Activated T-helper 17 cell treated with anti-CD3 and anti-CD28 coated beads, Interleukin-2, amount 50 U/mL, for 72 hours (primary cell): ENCODE measurements at regions not wholly inside any gene's neighbourhood (a gene's known extent, or its start where the extent isn't known, plus 50 kb on each side); places are given as distances from the start of the nearest gene placed in this dataset.
"Not testable (repeated sequence)": the region's sequence is repeated elsewhere in the genome, so short reads cannot be mapped to it uniquely, and the experiment has no call there.

ENCODE experiments used
- ATAC-seq: fragments of 150-1000 bp; cut with Tn5 transposase; replicated peaks from 2 replicates; pipeline ENCODE4 v1.10.0; 2021; ENCODE audit warnings: mild to moderate bottlenecking, moderate library complexity
- H3K27ac Mint-ChIP-seq: one replicate; pipeline ENCODE4 v1.8.0; 2022; ENCODE audit warnings: mixed read lengths
- H3K27me3 Mint-ChIP-seq: one replicate; pipeline ENCODE4 v1.8.0; 2022; ENCODE audit warnings: mixed read lengths
- H3K36me3 Mint-ChIP-seq: one replicate; pipeline ENCODE4 v1.8.0; 2022; ENCODE audit warnings: low read depth, mild to moderate bottlenecking, mixed read lengths
- H3K4me1 Mint-ChIP-seq: one replicate; pipeline ENCODE4 v1.8.0; 2022; ENCODE audit warnings: mixed read lengths
- H3K4me3 Mint-ChIP-seq: one replicate; pipeline ENCODE4 v1.8.0; 2022; ENCODE audit warnings: mild to moderate bottlenecking, mixed read lengths
- H3K9me3 Mint-ChIP-seq: one replicate; pipeline ENCODE4 v1.8.0; 2022; ENCODE audit warnings: mixed read lengths

DNA sequence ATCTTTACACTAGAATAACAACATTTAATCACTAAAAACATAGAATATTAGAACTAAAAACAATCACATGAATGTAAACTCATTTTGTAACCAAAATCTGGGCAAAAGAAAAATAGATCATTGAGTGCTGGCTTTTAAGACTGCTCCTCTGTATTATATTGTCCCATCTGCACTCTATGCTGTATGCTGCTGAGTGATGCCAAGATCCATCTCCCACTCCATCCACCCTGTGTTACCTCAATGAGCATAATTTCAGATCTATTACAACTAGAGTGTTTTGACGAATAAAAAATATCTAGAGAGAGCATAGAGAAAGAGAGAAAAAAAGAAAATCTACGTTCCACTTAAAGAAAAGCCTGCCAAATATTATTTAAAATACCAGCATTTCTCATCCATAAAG, 1060.4 kb downstream of the ZPLD1 start:
- peaks cover 13% of the 10 kb centered on the region for H3K9me3 Mint-ChIP-seq
- H3K36me3 Mint-ChIP-seq: no peaks in the 10 kb centered on the region
- ATAC-seq: no peak
- H3K4me1 Mint-ChIP-seq: no peaks in the 10 kb centered on the region
- no peak overlapping the region for H3K4me3 Mint-ChIP-seq
- H3K27me3 Mint-ChIP-seq: no peaks in the 10 kb centered on the region
- H3K27ac Mint-ChIP-seq: no peak overlapping the region

DNA sequence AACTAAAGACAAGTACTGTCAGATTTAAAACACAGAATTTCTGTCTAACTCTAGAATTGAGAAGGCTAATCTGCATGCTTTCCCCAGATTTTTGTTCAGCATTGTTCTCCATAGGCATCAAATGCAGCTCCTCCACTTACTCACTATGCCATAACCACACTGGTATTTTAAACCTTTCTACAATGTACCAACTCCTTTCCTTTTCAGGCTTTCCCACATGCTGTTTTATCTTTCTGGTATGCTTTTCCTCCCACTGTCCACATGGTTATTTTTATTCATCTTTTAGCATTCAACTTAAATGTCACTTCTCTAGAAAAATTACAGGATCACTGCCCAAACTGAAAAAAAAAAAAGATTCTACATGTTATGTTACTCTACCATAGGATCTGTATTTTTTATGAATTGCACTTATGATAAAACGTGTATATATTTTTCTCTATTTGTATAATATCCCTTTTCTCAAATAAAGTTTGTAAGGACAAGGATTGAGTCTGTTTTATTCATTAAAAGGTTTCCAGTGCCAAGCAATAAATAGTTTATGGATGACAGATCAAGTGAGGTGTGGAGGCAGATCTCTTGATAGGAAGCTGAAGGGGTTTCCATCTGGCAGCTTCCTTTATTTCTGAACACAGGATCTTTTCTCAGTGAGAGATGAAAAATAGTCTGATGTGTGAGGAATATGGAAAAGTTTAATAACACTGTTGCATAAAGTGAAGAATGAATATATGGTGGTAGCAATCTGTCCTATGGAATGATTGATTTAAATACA, 1064.5 kb downstream of the ZPLD1 start:
- ATAC-seq: no peak
- Mint-ChIP-seq H3K27me3 (no peaks in the 10 kb centered on the region), H3K36me3 (no peaks in the 10 kb centered on the region), H3K4me3 (no peak overlapping the region), H3K9me3 (peaks cover 11% of the 10 kb centered on the region), H3K4me1 (no peaks in the 10 kb centered on the region), H3K27ac (no peak overlapping the region)

DNA sequence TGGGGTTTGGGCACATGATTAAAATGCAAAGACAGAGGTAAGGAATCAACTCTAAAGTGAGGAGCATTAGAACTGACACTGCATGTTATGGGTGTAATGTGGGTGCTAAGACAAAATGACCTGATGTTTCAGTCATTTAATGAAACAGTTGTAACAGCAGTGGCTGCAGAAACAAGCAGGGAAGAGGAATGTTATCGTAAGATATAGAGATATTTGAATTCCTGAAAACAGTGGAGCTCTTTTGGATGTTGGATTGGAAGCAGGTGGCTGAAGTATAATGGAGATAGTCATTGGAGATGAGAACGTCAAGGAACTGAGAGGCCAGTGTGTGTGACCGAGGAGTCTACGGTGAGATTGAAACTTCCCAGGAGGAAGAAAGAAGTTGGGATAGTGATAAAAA, 1065.2 kb downstream of the ZPLD1 start:
- Mint-ChIP-seq H3K9me3 (peaks cover 11% of the 10 kb centered on the region), H3K36me3 (no peaks in the 10 kb centered on the region), H3K4me1 (no peaks in the 10 kb centered on the region), H3K4me3 (no peak overlapping the region), H3K27ac (no peak overlapping the region), H3K27me3 (no peaks in the 10 kb centered on the region)
- no peak for ATAC-seq

DNA sequence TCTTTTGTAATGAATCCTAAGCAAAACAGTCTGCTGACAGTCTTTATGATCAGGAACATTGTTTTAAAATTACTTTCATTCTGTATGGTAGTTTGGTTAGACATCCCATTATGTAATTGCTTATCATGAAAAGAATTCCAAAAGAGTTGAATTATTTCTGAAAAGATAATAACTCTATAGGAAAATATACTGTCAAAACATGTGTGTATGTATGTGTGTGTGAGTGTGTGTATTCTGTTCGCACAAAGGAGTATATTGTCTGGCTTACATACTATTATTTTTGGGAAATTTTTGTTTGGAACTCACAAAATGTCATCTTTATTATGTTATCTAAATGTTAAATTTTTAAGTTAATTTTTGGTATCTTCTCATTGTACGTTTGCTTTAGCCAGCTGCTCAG, 1075.9 kb downstream of the ZPLD1 start:
- H3K4me1 Mint-ChIP-seq: no peaks in the 10 kb centered on the region
- H3K4me3 Mint-ChIP-seq: no peak overlapping the region
- peaks cover 9% of the 10 kb centered on the region for H3K9me3 Mint-ChIP-seq
- no peak for ATAC-seq
- H3K27ac Mint-ChIP-seq: no peak overlapping the region
- H3K27me3 Mint-ChIP-seq: no peaks in the 10 kb centered on the region
- no peaks in the 10 kb centered on the region for H3K36me3 Mint-ChIP-seq

DNA sequence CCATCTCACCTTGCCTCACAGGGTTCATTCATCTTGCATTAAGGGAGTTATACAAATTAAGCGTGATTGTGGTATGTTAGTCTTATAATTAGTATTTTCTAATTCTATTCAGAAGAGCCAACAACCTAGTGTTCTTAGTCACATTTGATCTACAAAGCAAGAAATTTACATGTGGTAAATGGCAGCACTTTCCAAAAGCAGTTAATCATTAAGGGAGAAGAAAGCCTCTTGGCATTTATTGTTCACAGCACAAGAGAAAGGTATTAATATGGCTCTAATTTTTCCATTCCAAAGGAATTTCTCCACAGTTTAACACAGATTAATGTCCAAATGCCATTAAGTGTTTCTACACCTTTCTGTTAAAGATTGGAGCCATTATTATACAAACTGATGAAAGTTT, 1077.1 kb downstream of the ZPLD1 start:
- Mint-ChIP-seq H3K4me1 (no peaks in the 10 kb centered on the region), H3K4me3 (no peak overlapping the region), H3K27ac (no peak overlapping the region), H3K36me3 (no peaks in the 10 kb centered on the region), H3K9me3 (peaks cover 5% of the 10 kb centered on the region), H3K27me3 (no peaks in the 10 kb centered on the region)
- ATAC-seq: no peak

DNA sequence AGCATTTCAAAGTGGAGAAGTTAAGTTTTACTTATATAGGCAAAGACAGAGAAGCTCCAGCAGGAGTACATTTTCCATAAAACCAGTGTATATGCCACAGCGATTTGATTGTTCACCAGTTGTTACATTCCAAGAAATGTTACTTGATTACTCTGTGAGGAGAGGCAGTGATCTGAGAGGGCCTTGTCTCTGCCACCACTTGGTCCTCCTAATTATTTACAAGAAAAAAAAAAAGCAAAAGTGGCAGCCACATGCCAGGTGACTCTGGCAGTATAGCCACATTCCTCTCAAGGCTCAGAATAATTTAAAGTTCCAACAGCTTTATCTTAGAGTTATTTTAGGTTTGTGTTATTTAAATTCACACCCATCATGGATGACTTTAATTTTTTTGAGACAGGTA, 1077.8 kb downstream of the ZPLD1 start:
- Mint-ChIP-seq H3K27me3 (no peaks in the 10 kb centered on the region), H3K36me3 (no peaks in the 10 kb centered on the region), H3K9me3 (peaks cover 10% of the 10 kb centered on the region), H3K4me1 (no peaks in the 10 kb centered on the region), H3K4me3 (no peak overlapping the region), H3K27ac (no peak overlapping the region)
- no peak for ATAC-seq

DNA sequence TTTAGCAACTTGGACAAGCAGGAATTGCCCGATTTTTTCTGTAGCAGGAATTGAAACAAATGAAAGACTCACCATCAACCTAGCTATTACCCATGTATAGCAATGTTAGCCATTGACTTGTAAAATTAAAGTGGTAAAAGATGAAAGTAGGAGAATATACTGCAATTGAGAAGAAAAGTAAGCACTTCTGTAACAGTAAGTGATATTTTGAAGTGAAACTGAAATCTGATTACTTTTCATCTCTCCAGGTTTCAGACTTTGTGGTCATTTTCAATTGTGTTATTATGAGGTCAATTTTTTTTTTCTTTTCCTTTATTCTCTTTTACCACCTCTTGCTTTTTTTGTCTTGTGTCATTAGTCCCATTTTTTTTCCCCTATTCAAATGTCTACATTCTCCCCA, 1078.2 kb downstream of the ZPLD1 start:
- Mint-ChIP-seq H3K4me1 (no peaks in the 10 kb centered on the region), H3K27ac (no peak overlapping the region), H3K36me3 (no peaks in the 10 kb centered on the region), H3K4me3 (no peak overlapping the region), H3K27me3 (no peaks in the 10 kb centered on the region), H3K9me3 (peaks cover 10% of the 10 kb centered on the region)
- no peak for ATAC-seq

DNA sequence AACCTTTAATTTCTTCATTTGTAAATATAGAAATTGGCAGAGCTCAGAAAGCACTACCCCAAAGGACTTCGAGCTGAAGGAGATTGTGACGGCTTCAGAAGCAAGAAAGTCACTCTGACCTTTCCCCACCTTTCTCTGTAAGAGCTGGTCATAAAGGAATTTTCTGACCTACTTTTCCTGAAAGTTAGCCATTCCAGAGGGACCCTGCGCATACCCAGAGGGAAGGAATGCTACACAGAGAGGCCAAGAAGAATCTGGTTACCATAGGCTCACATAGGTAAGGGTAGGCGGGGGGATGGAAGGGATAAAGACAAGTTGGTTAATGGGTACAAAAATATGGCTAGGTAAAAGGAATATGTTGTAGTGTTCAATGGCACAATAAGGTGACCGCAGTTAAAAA, 1080.3 kb downstream of the ZPLD1 start:
- Mint-ChIP-seq H3K9me3 (peaks cover 15% of the 10 kb centered on the region), H3K27me3 (no peaks in the 10 kb centered on the region), H3K36me3 (no peaks in the 10 kb centered on the region), H3K27ac (no peak overlapping the region), H3K4me3 (no peak overlapping the region), H3K4me1 (no peaks in the 10 kb centered on the region)
- ATAC-seq: no peak

DNA sequence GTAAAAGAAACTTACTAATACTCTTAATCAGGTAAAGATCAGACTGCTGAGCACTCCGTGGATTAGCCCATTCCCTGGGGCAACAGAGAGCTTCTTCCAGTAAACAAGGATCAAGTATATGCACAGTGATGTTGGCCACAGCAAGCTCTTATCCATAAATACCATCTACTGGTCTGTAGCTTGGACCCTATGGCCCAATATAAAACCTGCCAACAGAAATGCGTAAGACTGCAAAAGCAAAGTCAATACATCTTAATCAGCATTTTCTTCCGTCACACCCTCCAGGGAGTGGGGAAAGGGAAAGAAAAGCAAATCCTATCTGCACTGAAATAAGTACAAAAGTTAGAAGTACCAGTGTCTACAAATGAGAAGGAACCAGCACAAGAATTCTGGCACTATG, 1082.1 kb downstream of the ZPLD1 start:
- Mint-ChIP-seq H3K4me1 (no peaks in the 10 kb centered on the region), H3K4me3 (no peak overlapping the region), H3K27ac (no peak overlapping the region), H3K27me3 (no peaks in the 10 kb centered on the region), H3K9me3 (peaks cover 22% of the 10 kb centered on the region), H3K36me3 (no peaks in the 10 kb centered on the region)
- ATAC-seq: no peak

- not testable (repeated sequence) for H3K27me3 Mint-ChIP-seq, ATAC-seq, H3K9me3 Mint-ChIP-seq, H3K4me1 Mint-ChIP-seq, H3K36me3 Mint-ChIP-seq, H3K4me3 Mint-ChIP-seq, H3K27ac Mint-ChIP-seq
Measured at GRCh38 chr3:103531327-103531726, 1096.5 kb downstream of the ZPLD1 start.

DNA sequence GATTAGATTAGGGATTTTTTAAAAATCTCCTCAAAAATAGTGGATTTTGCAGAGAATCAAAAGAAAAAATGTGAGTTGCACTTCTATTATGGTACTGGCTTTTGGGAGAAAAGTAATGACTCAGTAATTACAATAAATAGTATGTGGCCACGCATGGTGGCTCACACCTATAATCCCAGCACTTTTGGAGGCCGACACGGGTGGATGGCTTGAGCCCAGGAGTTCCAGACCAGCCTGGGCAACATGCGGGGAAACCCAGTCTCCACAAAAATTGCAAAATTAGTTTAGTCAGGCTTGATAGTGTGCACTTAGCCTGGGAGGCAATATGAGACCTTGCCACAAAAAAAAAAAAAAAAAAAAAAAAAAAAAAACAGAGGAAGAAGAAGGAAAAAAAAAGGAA, 1098.2 kb downstream of the ZPLD1 start:
- Mint-ChIP-seq H3K36me3 (no peaks in the 10 kb centered on the region), H3K27me3 (no peaks in the 10 kb centered on the region), H3K4me1 (no peaks in the 10 kb centered on the region), H3K27ac (no peak overlapping the region), H3K9me3 (peaks cover 5% of the 10 kb centered on the region), H3K4me3 (no peak overlapping the region)
- ATAC-seq: no peak

DNA sequence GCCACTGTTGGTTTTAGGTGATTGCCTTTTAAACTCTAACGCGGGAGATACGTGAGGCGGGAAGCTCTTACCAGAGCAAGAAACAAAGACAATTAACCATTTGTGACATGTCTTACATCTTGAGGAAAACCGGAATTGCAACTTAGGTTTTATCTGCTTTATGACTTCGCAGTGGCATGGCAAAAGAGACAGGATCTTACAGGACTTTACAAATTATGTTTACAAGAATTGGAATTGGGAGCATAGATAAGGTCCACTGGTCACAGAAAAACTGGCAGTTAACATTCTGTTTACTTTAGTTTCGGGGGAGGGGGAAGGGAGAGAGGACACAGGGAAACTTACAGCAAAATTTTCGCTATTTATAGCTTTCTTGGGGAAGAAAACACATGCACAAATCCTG, 1119.6 kb downstream of the ZPLD1 start:
- H3K36me3 Mint-ChIP-seq: no peaks in the 10 kb centered on the region
- no peak for ATAC-seq
- no peak overlapping the region for H3K4me3 Mint-ChIP-seq
- no peak overlapping the region for H3K27ac Mint-ChIP-seq
- no peaks in the 10 kb centered on the region for H3K27me3 Mint-ChIP-seq
- H3K9me3 Mint-ChIP-seq: peaks cover 3% of the 10 kb centered on the region
- H3K4me1 Mint-ChIP-seq: no peaks in the 10 kb centered on the region

DNA sequence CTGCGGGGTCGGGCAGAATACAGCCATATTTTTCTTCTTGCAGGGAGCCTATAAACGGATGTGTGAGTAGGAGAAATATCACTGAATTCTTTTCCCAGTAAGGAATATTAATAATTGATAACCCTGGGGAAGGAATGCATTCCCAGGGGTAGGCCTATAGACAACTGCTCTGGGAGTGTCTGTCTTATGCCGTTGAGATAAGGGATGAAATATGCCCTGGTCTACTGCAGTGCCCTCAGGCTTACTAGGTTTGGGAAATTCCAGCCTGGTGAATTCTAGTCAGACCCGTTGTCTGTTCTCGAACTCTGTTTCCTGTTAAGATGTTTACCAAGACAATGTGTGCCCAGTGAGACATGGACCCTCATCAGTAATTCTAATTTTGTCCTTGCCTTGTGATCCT, 1129.3 kb downstream of the ZPLD1 start:
- H3K36me3 Mint-ChIP-seq, H3K27me3 Mint-ChIP-seq, H3K9me3 Mint-ChIP-seq, H3K4me3 Mint-ChIP-seq, ATAC-seq, H3K4me1 Mint-ChIP-seq, H3K27ac Mint-ChIP-seq: not testable (repeated sequence)

- Mint-ChIP-seq H3K9me3 (peaks cover 7% of the 10 kb centered on the region), H3K27me3 (no peaks in the 10 kb centered on the region), H3K36me3 (no peaks in the 10 kb centered on the region), H3K27ac (no peak overlapping the region), H3K4me3 (no peak overlapping the region), H3K4me1 (no peaks in the 10 kb centered on the region)
- ATAC-seq: no peak
Measured at GRCh38 chr3:103585809-103586208, 1151.0 kb downstream of the ZPLD1 start.

DNA sequence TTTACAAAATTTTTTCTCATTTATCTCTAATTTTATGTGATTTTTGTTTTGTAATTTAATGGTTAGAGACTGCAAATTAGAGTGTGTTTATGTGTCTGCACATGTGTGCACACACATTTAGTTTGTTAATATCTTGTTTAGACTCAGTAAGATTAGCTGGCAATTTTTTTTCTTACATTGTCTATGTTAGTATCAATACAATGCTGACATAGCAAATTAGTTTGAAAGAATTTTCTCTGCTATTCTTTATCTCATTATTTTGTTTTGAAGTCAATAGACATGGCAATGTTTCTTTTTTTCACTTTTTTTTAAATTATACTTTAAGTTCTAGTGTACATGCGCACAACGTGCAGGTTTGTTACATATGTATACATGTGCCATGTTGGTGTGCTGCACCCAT, 1155.0 kb downstream of the ZPLD1 start:
- no peak for ATAC-seq
- Mint-ChIP-seq H3K27me3 (no peaks in the 10 kb centered on the region), H3K4me3 (no peak overlapping the region)

GRCh38 chr3:103600844-103601243, 1166.0 kb downstream of the ZPLD1 start:
- Mint-ChIP-seq H3K4me3 (no peak overlapping the region), H3K27ac (no peak overlapping the region), H3K36me3 (no peaks in the 10 kb centered on the region), H3K4me1 (no peaks in the 10 kb centered on the region), H3K27me3 (no peaks in the 10 kb centered on the region), H3K9me3 (peaks cover 3% of the 10 kb centered on the region)
- no peak for ATAC-seq

More for the DNA sequence above, 1155.0 kb downstream of the ZPLD1 start:
- Mint-ChIP-seq H3K27ac (no peak overlapping the region), H3K36me3 (no peaks in the 10 kb centered on the region), H3K4me1 (no peaks in the 10 kb centered on the region), H3K9me3 (peaks cover 8% of the 10 kb centered on the region)
